GM19043 (cell line): ENCODE measurements at regions not wholly inside any gene's neighbourhood (a gene's known extent, or its start where the extent isn't known, plus 50 kb on each side); places are given as distances from the start of the nearest gene placed in this dataset.
"Not testable (repeated sequence)": the region's sequence is repeated elsewhere in the genome, so short reads cannot be mapped to it uniquely, and the experiment has no call there.

Experiments
- ATAC-seq: cut with Tn5 transposase; IDR thresholded peaks from one replicate; pipeline ENCODE4 v1.9.1; 2021; ENCODE audit warnings: low read depth; ENCODE audit not compliant: unreplicated experiment

- ATAC-seq, result no peak
These were observed 583.2 kb upstream of the KLF4 start for GRCh38 chr9:108072740-108073139.

GRCh38 chr9:108070861-108071260, 581.3 kb upstream of the KLF4 start:
- ATAC-seq, result no peak

GRCh38 chr9:108069991-108070390, 580.4 kb upstream of the KLF4 start:
- ATAC-seq, result no peak

- ATAC-seq, result no peak
These were observed 573.1 kb upstream of the KLF4 start for GRCh38 chr9:108062680-108063079.

GRCh38 chr9:108060175-108060574, 570.6 kb upstream of the KLF4 start:
- no peak for ATAC-seq

DNA sequence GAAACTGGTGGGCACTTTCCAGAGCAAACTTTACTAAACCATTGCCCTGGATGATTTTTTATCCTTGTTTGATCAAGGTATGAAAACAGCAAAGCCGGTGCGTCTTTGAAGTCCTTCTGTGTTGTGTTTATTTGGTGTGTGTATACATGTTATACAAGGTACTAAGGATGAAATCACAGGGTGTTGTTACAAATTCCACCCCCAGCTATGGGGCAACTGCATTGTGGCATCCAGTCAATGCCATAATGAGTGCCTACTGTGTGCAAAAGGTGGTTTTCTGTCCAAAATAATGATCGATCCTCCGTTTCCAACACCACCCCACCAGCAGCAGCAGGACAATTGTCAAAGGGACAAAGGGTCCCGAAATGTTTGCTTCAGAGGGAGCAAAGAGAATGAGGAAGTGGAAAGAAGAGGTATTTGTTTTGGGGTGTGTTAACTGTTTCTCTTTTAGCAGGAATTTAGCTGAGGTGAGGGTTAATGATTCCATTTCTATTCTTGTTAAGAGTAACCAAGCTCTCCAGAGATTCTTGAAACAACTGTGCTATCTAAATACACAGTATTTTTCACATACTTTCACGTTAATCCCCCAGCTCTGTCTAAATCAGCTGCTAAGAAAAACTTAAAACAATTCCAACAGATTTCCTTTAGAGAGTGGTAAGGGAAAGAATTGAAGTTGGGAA, 568.7 kb upstream of the KLF4 start:
- no peak for ATAC-seq

DNA sequence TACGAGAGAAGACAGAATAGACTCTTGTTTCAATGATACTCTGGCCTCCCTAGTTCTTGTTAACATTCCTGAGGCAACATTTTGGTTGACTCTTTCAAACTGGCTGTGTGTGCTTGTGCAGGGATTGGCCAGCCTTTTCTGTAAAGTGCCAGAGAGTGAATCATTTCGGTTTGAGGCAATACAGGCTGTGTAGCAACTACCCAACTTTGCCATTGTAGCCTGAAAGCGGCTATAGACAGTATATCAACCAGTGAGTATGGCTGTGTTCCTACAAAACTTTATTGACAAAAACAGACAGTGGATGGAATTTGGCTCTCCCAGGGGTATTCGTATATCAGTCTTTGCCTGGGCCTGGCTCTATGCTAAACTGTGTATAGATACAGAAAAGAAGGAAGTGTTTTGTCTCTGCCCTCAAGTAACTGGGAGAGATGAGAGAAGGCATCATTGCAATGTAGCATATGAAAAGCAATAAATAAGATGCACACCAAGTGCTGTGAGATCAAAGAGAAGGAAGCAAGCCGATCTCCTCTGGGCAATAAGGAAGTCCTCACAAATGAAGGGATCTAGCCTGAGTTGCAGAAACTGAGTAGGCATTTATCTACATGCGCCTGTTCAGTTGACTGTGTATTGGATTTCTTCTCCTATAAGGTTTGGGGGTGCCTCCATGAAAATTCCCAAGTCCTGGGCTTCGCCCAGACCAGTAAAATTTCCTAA, 568.0 kb upstream of the KLF4 start:
- ATAC-seq, result no peak

GRCh38 chr9:108056805-108057386, 567.3 kb upstream of the KLF4 start:
- no peak for ATAC-seq

DNA sequence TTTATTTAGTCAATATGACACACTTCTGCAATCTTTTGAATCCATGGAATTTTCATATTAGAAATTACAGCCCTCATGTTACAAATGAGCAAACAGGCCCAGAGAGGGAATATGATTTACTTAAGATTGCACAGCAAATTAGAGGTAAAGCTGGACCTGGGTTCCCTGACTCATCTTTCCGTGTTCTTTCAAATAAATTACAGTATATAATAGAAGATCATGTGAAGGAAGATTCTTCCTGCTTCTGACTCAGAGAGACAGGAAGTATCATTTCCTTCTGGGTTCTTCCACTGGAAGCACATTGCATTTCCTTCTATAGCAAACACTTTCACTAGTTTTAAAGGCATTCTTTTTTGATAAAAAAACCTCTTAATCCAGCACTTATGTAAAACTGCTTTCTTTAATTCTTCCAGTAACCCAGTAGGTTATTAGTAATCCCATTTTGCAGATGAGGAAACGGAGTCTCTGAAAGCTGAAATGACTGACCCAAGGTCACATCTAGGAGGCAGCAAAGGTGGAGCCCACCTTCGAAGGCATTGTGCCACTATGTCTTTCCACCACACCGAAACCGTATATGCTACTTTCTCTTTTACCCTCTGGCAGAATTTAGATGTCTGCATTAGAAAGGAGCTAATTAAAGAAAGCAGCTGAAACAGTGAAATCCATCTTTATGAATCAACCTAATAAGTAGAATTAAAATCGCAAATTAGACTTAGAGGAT, 566.7 kb upstream of the KLF4 start:
- no peak for ATAC-seq

- no peak for ATAC-seq
These were observed 564.6 kb upstream of the KLF4 start for GRCh38 chr9:108054131-108054630.

DNA sequence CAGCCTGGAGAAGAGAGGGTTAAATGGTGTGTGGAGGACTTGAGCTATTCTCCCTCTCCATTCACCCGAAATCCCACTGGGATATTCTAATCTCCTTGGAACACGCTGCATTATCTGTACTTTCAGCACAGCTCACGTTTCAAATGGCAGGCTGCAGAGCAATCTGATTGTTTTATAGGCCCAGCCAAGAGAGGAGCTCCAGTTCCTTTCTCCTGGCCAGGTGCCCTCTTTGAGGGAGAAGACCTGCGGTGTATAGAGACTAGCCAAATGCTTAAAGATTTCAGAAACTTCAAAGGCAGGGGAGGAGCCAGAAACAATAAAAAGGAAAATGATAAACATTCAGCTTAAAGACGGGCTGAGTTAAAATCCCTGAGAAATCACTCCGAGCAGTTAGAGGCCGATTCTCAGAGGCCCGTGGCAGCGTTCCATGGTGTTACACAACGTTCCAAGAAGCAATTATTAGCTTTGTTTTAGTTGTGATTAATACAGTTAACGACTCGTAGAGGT, 564.0 kb upstream of the KLF4 start:
- ATAC-seq, result no peak

DNA sequence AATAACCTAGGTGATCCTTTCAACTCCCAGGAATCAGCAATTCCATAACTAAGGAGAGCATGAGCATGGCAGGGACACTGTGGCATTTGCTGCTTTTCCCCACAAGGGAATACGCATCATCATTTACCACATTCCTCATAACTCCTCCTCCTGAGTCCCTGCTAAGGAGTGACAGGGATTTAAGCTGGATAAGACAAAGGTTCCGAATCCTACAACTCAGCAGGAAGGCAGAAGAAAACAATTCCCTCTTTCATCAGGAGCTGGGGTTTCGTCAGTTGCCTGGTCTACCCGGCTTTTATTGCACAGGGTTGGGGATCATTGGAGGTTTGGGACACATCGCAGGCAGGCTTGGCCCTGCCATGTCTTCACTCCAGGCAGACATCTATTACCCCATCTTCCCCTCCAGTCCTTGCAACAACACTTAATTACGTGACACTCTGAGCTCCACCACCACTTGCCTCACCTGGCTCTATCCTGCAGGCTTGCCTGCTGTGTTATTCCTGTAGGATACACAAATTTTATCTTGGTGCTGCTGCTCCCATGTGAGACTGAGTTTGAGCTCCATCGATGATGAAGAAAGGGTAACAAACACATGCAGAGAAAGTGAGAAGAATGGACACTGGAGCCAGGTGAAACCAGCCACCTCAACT, 563.0 kb upstream of the KLF4 start:
- no peak for ATAC-seq

GRCh38 chr9:108050894-108051293, 561.3 kb upstream of the KLF4 start:
- ATAC-seq, result no peak

GRCh38 chr9:108049671-108050494, 560.3 kb upstream of the KLF4 start:
- no peak for ATAC-seq

- ATAC-seq, result no peak
These were observed 559.5 kb upstream of the KLF4 start for GRCh38 chr9:108049026-108049607.

DNA sequence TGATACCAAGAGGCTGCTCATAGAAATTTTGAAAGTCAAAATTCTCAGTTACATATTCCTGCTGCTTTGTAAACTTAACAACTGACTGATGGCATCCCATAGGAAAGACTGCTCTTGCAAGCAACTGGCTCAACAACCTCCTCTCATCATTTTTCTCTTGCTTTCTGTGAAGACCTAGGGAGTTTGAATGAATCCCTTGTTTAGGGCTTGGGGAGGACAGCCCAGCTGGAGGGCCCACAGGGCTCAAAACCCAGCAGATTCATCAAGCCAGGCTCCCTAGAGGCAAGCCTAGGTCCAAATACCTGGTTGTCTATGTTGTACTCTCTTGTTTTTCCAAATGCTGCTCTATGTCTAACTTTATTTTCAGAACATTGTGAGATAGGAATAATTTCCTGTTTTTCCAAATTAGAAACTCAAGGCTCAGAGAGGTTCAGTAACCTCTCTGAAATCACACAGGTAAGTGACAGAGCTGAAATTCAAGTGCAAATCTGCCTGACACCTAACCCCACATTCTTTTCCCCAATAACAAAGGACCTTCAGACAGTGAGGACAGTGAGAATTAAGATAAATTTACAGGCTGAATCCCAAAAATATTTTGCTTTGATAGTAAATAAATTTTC, 558.9 kb upstream of the KLF4 start:
- ATAC-seq, result no peak

DNA sequence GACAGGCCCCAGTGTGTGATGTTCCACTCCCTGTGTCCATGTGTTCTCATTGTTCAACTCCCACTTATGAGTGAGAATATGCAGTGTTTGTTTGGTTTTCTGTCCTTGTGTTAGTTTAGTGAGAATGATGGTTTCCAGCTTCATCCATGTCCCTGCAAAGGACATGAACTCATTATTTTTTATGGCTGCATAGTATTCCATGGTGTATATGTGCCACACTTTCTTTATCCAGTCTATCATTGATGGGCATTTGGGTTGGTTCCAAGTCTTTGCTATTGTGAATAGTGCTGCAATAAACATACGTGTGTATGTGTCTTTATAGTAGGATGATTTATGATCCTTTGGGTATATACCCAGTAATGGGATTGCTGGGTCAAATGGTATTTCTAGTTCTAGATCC, 558.2 kb upstream of the KLF4 start:
- ATAC-seq, result not testable (repeated sequence)

DNA sequence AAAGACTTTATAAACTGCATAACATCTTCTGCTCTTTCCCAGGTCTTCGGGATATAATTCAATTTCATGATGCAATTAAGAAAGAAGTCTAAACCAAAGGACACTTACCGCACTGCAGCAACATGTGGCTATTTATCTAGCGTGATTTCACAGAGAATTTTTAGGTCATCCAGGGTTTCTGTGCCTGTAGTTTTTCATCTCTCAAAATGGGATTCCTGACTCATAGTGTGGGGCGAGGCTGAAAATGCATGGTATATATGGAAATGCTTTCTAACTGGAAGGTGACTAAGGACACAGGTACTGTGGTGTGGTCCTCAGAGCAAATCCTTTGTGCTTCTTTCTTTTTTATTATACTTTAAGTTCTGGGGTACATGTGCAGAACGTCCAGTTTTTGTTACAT, 557.7 kb upstream of the KLF4 start:
- no peak for ATAC-seq

DNA sequence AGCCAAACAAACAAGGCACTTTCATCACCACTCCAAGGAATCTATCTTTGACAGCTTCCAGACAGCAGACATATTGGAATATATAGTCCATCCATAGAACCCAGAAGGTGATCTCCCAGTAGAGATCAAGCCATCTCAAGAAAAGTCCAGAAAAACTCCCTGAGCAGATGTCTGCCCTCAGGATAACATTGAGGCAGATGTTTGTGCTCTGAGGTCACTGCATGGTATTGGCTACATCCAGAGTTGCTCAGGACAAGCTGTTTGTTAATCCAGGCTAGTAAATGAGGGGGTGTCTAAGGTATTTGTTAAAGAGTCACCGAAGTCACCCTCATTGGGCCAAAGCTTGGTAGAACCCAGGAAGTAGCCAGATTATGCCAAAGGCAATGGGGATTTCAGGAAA, 556.3 kb upstream of the KLF4 start:
- no peak for ATAC-seq
